Inflammatory macrophage treated with lipopolysaccharide for 1 hour (primary cell): ENCODE measurements at regions not wholly inside any gene's neighbourhood (a gene's known extent, or its start where the extent isn't known, plus 50 kb on each side); places are given as distances from the start of the nearest gene placed in this dataset.

ENCODE experiments used
- DNase-seq, 2 donors: peaks; one replicate each; pipeline ENCODE4 v3.0.0-alpha.2; 2020 to 2022

DNA sequence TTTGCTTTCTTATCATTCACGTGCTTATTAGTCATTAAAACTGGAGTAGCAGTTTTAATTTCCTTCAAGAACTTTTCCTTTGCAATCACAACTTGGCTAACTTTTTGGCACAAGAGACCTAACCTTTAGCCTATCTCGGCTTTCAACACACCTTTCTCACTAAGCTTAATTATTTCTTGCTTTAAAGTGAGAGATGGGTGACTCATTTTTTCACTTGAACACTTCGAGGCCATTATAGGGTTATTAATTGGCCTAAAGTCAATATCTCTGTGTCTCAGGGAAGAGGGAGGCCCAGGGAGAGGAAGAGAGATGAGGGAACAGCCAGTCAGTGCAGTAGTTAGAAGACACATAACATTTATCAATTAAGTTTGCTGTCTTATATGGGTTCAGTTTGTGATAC is 289.8 kb downstream of the RBM43 start:
- DNase-seq: no peak

DNA sequence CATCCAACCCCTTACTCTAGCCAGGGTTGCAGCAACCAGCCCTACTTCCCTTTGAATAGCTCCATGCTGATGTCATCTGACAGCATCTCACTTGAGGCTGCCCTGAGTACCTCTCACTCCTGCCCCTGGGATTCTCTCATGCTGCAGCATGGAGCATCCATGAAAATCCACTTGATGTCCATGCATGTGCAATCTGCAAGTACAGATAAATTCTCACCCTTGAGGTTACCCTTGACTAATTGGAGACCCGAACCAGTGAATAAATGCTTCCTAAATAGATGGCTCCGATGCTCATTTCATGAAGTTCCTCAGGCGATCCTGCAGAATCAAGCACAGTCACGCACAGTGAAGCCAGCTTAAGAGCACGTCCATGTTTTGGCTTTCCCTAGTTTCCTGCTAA is 298.3 kb downstream of the RBM43 start:
- DNase-seq: no peak

DNA sequence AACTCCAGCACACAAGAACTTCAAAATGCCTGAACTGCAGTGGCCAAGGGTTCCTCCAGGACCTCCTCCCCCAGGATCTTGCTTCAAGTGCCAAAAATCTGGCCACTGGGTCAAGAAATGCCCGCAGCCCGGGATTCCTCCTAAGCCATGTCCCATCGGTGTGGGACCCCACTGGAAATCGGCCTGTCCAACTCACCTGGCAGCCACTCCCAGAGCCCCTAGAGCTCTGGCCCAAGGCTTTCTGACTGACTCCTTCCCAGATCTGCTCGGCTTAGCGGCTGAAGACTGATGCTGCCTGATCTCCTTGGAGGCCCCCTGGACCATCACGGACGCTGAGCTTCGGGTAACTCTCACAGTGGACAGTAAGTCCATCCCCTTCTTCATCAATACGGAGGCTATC is 306.4 kb downstream of the RBM43 start:
- no peak for DNase-seq

DNA sequence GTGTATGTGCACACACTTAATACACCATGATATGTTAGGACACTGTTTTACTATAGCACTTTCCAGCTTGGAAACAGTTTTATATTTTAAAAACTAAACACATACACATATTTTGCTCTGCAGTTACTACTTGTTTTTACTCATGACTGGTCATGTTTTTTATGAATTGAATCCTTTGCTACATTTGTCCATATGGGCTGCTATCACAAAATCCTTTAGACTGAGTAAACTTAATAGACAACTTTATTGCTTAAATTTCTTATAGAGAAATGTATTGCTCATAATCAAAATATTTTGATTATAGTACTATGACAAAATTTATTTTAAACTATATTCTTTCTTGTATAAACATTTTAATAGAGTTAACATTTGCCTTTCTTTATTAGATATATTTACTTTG is 314.8 kb downstream of the RBM43 start:
- DNase-seq: no peak

DNA sequence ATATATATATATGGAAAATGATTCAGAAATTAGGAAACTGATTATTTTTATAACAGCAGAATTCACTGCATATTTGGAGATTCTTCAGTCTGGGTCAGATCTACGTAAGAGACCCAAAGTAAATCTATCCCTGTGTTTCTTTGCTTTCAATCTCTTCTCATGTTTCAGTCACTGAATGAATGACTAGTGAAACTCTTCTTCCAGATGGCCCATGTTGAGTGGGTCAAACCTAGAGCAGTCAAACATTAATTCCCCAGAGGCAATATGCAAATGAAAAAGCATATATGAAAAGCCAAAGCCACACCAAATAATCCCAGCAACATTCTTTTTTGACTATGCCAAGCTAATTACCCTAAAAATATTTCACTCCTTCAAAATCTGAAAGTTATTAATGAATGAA is 317.3 kb downstream of the RBM43 start:
- DNase-seq: no peak

DNA sequence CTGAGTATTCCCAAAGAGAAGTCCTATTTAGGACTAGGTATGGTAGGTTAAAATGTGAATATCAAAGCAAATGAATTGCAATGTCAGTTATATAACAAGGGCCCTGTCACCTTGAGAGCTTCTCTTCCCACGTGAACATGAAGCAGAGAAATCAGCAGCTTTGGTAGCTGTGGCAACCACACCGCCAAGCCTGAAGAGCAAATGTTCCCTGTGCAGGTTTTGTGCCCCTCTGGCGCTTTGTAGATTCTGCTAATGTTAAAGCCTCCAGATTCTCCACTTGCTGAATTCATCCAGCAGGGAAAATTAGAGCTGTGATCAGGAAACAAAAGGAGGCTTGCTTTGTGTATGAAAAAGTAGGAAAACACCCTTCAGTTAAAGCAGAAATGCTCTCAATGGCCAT is 322.6 kb downstream of the RBM43 start:
- no peak for DNase-seq

DNA sequence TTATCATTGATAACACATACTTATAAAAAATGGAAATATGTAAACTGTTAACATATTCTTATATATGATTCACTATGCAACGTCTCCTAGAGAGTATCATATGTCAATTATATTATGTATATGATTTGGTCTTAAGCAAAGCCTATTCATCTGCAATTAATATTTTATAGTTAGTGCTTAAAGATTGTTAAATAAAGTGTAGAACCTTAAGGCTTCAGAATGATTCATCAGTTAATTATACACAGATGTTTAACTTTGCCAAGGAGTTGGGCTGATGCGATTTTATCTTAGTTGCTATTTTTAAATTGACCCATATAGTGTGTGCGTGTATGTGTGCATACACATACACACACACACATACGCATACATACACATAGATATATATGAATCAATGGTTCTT is 323.1 kb downstream of the RBM43 start:
- DNase-seq: no peak

DNA sequence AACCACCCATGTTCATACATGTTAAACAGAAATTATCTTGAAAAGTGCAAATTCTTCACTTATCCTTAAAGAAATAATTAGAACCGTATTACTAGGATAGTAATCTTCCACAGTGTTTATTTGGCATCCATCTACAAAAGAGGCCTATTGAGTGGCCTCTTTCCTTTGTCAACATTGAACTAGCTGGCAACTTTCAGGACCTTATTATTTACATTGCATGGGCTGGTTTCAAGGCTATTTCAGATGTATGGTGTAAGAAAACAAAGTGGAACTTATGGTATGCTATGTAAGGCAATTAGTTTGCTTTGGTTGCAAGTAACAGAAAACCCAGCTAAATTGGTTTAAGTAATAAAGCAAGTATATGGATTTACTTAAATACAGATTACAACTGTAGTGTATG is 324.6 kb downstream of the RBM43 start:
- DNase-seq: no peak

DNA sequence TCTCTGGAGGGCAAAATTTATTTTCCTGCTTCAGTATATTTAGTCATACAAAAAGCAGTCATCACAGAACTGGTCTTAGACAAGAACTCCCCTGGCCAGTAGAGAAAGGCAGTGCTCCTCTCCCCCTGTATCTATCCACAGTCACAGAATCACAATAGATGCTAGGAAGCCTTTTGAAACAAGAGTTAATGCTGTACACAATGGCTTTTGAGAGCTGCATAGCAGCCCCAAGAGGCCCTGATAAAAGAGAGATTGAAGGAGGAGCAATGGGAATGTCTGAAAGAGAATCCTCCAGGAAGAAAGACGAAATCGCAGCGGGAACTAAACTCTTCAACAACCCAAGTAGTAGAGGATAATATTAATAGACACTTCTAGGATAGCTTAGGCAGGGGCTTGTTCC is 330.2 kb downstream of the RBM43 start:
- DNase-seq: no peak

DNA sequence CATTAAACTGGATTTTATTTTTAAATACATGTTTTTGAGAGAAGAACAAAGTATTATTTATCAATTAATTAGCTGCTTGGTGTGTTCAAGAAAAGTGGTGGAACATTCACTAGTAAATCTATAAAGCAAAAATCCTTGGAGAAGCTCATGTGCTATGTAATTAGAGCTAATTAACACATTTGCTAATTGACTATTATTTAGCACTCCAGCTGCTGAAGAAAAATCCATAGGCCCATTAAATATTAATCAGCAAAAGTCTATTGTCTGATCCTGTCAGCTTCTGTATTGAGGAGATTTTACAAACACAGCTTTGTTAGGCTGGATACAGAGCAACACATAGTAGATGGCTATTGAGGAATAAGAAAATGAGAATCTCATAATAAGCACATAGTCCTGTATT is 336.1 kb downstream of the RBM43 start:
- DNase-seq: no peak

DNA sequence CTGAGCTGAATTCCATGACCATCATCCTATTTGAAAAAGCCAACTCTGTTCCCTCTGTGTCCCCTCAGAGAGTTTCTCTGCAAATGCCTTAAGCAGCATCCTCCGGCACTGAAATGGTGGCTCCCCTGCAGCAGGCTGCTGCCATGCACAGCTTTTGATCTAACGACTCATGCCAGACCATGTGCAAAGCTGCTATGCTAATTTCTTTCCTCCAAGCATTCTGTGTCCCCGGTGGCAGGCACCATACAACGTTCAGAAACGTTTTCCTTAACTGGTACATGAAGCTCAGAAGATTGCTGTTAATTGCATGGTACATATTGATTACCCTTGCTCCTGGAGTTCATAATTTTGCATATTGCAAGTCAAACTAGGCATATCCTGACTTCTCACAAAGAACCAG is 336.8 kb downstream of the RBM43 start:
- DNase-seq: no peak

DNA sequence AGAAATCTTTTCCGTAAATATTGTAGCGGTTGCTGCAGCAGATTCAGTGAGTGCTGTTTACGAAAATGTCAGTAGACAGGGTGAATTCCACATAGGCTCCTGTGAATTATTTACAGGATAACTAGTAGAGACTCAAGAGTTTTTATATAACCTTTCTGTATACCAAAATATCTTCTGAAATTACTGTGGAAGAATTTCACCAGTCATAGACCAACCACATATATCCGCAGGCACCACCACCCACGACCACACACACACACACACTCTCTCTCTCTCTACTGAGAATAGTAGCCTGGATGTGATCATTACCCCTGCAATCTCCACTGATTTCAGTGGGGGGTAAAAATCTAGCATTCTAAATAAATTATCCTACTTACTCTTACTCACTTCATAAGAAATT is 341.8 kb downstream of the RBM43 start:
- no peak for DNase-seq

DNA sequence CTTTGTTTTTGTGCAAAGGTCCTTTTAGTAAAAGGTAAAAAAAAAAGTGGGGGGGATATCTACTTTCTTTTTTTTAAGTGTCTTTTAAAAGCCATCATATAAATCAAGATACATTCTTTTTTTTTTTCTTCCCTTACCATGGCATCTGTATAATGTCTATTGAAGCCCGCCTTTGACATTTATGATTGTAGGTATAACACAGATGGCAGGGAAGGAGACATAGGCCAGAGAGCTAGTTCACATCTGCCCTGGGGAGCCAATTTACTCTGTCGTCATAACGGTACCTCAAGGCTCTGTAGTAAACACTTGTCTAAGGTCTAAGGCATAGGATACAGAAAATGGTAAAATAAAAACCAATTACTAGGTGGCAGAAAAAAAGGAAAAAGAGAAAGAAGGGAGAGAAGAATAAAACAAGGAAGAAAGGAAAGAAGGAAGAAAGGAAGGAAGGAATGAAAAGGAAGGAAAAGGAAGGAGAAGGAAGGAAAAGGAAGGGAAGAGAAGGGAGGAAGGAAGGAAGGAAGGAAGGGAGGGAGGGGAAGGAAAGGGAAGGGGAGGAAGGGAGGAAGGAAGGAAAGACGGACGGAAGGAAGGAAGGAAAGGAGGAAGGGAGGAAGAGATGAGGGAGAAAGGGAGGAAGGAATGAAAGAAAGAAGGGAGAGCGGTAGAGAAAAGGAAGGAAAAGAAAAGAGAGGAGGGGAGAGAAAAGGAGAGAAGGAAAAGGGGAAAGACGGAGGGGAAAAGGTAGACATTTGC is 343.5 kb downstream of the RBM43 start:
- no peak for DNase-seq

DNA sequence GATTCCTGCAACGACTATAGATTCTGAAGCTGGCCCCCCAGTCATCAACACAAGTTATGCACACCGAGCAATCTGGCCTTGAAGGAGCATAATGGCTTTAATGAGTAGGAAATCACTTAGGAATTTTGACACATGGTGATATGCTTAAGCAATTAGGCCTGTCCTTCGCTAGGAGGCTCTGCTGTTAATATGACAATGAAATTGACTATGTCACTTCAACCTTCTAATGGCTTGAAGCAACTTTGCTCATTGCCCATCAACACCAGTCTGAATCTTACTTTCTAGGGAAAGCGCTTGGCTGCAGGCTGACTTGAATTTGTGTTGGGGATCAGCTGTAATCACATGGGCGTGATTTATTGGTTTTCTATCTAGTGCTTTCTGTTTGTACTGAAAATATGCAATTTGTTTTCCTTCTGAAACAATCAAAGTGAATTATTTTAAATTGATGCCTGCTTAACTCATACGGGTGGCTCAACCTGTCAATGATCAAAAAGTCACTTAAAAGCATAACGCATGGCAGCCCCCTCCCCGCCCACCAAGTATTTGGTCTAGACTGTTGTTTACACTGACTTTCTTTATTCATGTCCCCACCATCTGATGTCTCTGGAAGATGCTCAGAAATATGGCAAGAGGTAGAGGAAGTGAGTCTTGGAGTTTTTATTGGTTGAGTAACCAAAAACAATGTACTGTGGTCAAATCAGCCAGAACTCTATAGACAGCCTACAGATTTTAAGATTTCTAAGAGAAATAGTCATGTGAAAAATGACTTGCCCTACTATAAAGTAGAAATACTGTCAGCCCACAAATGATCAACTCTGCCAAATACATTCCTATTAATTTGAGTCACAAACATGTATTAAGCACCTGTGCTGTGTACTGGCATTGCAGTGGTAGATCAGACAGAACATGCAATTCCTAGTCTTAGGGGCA is 344.9 kb downstream of the RBM43 start:
- DNase-seq: no peak

DNA sequence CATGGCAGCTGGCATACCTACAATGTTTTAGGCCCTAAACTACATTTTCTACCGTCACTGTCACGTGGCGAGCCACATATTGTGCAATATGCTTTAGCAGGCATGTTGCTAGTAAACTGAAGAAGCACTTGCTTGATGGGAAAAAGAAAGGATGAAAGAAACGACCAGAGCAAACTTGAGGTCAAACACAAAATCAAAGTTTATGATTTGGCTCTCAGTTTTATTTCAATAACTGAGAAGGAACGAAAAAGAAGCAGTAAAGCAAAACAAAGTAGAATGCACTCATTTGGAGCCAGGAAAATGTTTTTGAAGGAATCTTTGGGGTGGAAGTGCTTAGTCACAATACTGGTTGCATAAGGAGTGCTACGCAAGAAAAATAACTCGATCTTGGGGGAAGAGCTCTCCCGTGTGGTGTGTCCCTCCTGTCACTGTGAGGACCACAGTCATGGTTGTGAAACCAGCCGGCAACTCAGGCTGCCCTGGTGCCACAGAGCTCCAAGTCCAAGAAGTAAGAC is 349.8 kb downstream of the RBM43 start:
- DNase-seq: peak; percentile 68 to 69

DNA sequence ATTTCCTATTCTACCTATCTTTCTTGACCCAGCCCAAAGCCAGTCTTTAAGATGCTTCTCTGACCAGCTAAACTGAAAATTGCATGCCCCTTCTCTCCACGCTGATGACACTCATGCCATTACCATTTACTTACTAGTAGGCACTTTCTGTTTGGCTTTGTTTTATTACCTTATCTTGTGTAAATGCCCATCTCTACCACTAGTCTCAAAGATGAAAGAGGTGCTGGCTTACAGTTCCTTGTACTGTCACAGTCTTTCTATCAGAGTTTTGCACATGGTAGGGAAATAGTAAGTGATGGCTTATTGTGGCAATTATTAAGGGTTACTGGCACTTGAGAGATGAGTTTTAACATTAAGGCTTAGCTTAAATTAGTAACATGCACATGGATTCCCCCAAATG is 352.1 kb downstream of the RBM43 start:
- DNase-seq: no peak

DNA sequence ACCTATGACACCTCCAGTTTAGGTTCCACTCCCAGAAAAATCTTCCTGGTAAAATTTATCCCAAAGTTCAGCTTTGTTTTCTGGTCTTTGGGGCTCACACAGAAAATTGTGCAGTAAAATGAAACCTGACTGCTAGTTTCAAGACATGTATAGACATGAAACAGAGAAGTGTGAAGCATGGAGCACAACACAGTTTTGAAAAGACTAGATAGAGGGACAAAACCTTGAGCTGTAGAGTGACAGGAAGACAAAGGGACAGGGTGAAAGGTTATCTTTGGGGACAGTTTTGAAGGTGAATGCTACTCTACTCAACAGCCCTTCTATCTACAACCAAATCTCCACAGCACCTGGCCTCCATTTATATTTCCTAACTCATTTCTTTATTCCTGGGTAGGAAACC is 352.6 kb downstream of the RBM43 start:
- DNase-seq: no peak

DNA sequence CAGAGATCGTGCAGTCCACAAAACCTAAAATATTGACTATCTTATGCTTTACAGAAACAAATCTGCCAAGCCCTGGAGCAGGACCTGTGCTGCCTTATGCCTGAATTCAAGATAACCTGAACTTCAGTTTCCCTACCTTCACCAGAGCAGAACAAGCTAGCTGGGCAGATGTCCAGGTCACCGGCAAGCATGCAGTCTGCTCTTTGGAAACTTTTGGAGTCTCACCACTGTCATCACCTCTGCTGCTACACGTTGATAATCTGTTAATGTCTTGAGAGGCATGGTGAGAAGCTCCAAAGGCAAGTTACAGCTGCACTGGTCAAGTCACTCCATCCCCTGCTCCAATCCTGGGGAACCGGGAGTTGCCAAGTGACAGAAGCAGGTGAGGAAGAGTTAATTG is 354.2 kb downstream of the RBM43 start:
- DNase-seq: no peak

DNA sequence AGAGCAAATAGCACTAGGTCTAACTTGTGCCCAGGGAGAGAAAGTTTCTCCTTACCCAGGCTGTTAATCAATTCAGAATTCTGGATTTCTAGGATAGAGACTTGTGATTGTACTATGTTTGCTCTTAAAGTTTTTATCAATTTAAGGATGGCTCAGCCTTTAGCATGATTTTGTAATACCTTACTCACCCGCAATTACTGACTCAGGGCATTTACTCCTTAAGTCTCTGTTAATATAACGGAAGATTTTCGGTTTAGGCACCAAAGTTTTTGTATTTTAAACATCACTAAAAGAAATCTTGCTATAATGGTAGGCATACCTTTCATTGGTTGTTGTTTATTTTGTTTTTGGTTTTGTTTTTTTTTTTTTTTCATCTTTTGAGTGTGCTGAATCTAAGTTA is 358.2 kb downstream of the RBM43 start:
- DNase-seq: no peak

DNA sequence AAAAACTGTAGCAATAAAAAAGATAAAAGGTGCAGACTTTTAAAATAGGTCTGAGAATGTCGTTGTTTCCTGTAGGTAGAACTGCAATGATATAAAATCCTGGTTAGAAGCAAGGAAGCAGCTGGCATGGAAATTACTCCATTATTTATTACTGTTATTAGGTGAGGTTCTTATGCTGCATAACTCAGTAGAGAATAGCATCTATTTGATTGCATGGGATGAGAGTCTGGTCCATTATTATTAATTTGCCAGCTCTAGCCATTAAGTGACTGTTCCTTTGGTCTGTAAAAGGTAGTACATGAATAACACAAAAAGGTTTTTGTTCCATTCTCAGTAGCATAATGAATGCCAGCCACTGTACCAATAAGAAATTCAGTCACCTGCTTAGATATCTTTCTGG is 358.6 kb downstream of the RBM43 start:
- no peak for DNase-seq

DNA sequence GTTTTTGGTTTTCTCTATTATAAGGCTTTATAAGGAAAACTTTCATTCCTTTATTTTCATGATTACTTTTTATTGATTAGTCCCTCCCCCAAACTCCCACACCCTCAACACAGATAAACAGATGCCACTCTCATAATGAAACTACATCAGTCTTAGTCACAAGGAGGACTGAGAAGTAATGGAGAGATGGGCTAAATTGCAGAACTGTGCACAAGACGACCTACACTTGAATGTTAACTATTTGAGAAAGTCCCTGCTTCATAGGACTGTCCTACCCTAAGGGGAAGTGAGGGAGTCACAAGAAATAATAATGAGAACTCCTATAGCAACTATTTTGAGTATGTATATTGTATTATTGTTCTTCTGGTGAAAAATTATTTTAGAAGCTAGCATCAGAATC is 360.8 kb downstream of the RBM43 start:
- no peak for DNase-seq

DNA sequence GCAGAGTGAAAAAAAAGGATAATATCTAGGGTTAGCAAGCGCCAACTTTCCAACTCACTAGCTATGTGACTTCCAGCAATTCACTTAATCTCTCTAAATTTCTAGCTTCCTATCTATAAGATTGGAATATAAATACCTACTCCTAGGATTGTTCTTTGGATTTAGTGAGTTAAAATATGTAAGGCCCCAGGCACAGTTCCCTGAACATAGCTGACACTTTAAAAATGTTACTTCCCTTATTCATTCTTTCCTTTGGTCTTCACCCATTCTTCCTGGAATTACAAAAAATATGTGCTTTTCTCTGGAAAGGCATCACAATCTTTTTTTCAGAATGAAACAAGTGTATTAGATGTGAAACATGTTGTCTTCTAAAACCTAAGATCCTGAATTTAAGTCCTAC is 365.7 kb downstream of the RBM43 start:
- no peak for DNase-seq

DNA sequence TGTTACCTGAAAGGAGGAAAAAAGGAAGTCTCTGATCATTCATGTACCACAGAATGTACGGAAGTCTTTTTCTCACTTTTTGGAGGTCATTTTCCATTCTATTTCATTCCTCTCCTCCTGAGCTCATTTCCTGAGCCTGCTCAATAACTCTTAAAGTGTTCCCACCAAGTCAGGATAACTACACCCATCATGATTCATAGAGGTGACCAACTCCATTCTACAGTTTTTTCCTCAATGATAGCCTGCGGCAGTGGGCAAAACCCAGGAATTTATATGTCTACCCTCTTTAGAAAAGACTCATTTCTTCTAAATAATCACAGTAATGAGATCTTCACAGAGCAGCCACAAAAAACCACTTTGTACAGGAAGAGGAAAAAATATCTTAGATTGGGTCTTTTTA is 372.5 kb downstream of the RBM43 start:
- no peak for DNase-seq

DNA sequence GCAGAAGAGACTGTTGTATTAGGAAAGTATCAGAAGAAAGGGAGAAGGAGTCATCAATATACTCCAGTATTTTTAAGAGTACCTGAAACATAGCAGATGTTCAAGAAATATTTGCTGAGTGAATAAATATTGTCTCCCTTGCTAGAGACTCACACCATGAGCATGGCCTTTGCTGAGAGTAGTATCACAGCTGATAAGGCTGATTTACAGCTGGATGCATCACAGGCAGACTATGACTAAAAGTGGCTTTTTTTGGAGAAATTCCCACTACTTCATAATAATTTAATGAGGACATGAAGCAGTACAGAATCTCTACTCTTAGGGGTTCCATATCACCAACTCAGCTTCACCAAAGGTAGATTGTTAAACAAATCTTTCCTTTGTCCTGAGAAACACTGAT is 373.3 kb downstream of the RBM43 start:
- DNase-seq: no peak
